TTC549 (cell line): ENCODE measurements at regions not wholly inside any gene's neighbourhood (a gene's known extent, or its start where the extent isn't known, plus 50 kb on each side); places are given as distances from the start of the nearest gene placed in this dataset.
"Not testable (repeated sequence)": the region's sequence is repeated elsewhere in the genome, so short reads cannot be mapped to it uniquely, and the experiment has no call there.

Experiments used
- FAIRE-seq: peaks from 2 replicates; lab custom pipeline; 2012; peaks lifted over from hg19 to GRCh38; lab: Jason Lieb, UNC

- FAIRE-seq: no peak
These were observed 1008.6 kb upstream of the ADAMTS5 start for GRCh38 chr21:27975514-27975913.

GRCh38 chr21:27974152-27974551, 1007.3 kb upstream of the ADAMTS5 start:
- not testable (repeated sequence) for FAIRE-seq

- not testable (repeated sequence) for FAIRE-seq
These were observed 1001.4 kb upstream of the ADAMTS5 start for GRCh38 chr21:27968240-27968639.

- FAIRE-seq: no peak
These were observed 987.8 kb upstream of the ADAMTS5 start for GRCh38 chr21:27954543-27955165.

- peak; percentile 74 for FAIRE-seq
These were observed 986.6 kb upstream of the ADAMTS5 start for GRCh38 chr21:27953340-27954045.

- FAIRE-seq: not testable (repeated sequence)
These were observed 982.2 kb upstream of the ADAMTS5 start for GRCh38 chr21:27949093-27949492.

- not testable (repeated sequence) for FAIRE-seq
These were observed 963.4 kb upstream of the ADAMTS5 start for GRCh38 chr21:27930108-27930767.

- not testable (repeated sequence) for FAIRE-seq
These were observed 962.3 kb upstream of the ADAMTS5 start for GRCh38 chr21:27929179-27929578.

- not testable (repeated sequence) for FAIRE-seq
These were observed 961.7 kb upstream of the ADAMTS5 start for GRCh38 chr21:27928534-27929115.

- not testable (repeated sequence) for FAIRE-seq
These were observed 954.5 kb upstream of the ADAMTS5 start for GRCh38 chr21:27921421-27921820.

- FAIRE-seq: not testable (repeated sequence)
These were observed 951.1 kb upstream of the ADAMTS5 start for GRCh38 chr21:27917966-27918365.

- FAIRE-seq: not testable (repeated sequence)
These were observed 949.4 kb upstream of the ADAMTS5 start for GRCh38 chr21:27916326-27916725.

GRCh38 chr21:27912133-27912532, 945.2 kb upstream of the ADAMTS5 start:
- FAIRE-seq: not testable (repeated sequence)

- FAIRE-seq: not testable (repeated sequence)
These were observed 942.6 kb upstream of the ADAMTS5 start for GRCh38 chr21:27909487-27909886.

- not testable (repeated sequence) for FAIRE-seq
These were observed 941.9 kb upstream of the ADAMTS5 start for GRCh38 chr21:27908816-27909215.

GRCh38 chr21:27902904-27903303, 936.0 kb upstream of the ADAMTS5 start:
- FAIRE-seq: peak; percentile 39

GRCh38 chr21:27893619-27894018, 926.7 kb upstream of the ADAMTS5 start:
- FAIRE-seq: not testable (repeated sequence)

GRCh38 chr21:27891495-27891894, 924.6 kb upstream of the ADAMTS5 start:
- FAIRE-seq: not testable (repeated sequence)

GRCh38 chr21:27887808-27888455, 921.0 kb upstream of the ADAMTS5 start:
- not testable (repeated sequence) for FAIRE-seq

GRCh38 chr21:27885296-27885711, 918.4 kb upstream of the ADAMTS5 start:
- no peak for FAIRE-seq

GRCh38 chr21:27881331-27881730, 914.4 kb upstream of the ADAMTS5 start:
- not testable (repeated sequence) for FAIRE-seq

GRCh38 chr21:27872411-27872810, 905.5 kb upstream of the ADAMTS5 start:
- not testable (repeated sequence) for FAIRE-seq
